Muscle layer of duodenum (tissue), 2 donors: ENCODE measurements at regions not wholly inside any gene's neighbourhood (a gene's known extent, or its start where the extent isn't known, plus 50 kb on each side); places are given as distances from the start of the nearest gene placed in this dataset.

Experiments used
- H3K27ac ChIP-seq: one replicate; pipeline ENCODE4 v1.7.0; 2013; ENCODE audit warnings: mild to moderate bottlenecking, low read length
- H3K27me3 ChIP-seq: one replicate; pipeline ENCODE4 v1.7.0; 2013; ENCODE audit warnings: low read depth, mild to moderate bottlenecking, control low read depth, low read length
- H3K36me3 ChIP-seq, 2 donors: one replicate each; pipeline ENCODE4 v1.7.0; 2013; ENCODE audit warnings: low read length in 2 of 2, control low read depth in 1 of 2, mild to moderate bottlenecking in 1 of 2; ENCODE audit not compliant: insufficient read depth in 2 of 2, control insufficient read depth in 1 of 2
- H3K4me1 ChIP-seq, 2 donors: one replicate each; pipeline ENCODE4 v1.7.0; 2013; ENCODE audit warnings: low read length in 2 of 2, mild to moderate bottlenecking in 2 of 2, control low read depth in 1 of 2, moderate library complexity in 1 of 2; ENCODE audit not compliant: insufficient read depth in 2 of 2, control insufficient read depth in 1 of 2
- H3K4me3 ChIP-seq, 2 donors: one replicate each; pipeline ENCODE4 v1.7.0; 2013; ENCODE audit warnings: low read length in 2 of 2, low read depth in 1 of 2, mild to moderate bottlenecking in 1 of 2
- H3K9me3 ChIP-seq, 2 donors: one replicate each; pipeline ENCODE4 v1.7.0; 2013; ENCODE audit warnings: low read length in 2 of 2, control low read depth in 1 of 2, mild to moderate bottlenecking in 1 of 2; ENCODE audit not compliant: control insufficient read depth in 1 of 2
- donor health status: healthy.

- no peaks in the 10 kb centered on the region for H3K36me3 ChIP-seq
- no peaks in the 10 kb centered on the region for H3K9me3 ChIP-seq
- no peak overlapping the region for H3K27ac ChIP-seq
- H3K4me3 ChIP-seq, result no peak overlapping the region
- H3K4me1 ChIP-seq, result no peaks in the 10 kb centered on the region
- no peaks in the 10 kb centered on the region for H3K27me3 ChIP-seq
Observed at GRCh38 chr5:4370218-4370617, 769.9 kb upstream of the ADAMTS16 start.

GRCh38 chr5:4372481-4372880 is 767.6 kb upstream of the ADAMTS16 start:
- no peak overlapping the region for H3K27ac ChIP-seq
- H3K9me3 ChIP-seq, result no peaks in the 10 kb centered on the region
- no peak overlapping the region for H3K4me3 ChIP-seq
- no peaks in the 10 kb centered on the region for H3K36me3 ChIP-seq
- no peaks in the 10 kb centered on the region for H3K27me3 ChIP-seq
- H3K4me1 ChIP-seq, result no peaks in the 10 kb centered on the region

DNA sequence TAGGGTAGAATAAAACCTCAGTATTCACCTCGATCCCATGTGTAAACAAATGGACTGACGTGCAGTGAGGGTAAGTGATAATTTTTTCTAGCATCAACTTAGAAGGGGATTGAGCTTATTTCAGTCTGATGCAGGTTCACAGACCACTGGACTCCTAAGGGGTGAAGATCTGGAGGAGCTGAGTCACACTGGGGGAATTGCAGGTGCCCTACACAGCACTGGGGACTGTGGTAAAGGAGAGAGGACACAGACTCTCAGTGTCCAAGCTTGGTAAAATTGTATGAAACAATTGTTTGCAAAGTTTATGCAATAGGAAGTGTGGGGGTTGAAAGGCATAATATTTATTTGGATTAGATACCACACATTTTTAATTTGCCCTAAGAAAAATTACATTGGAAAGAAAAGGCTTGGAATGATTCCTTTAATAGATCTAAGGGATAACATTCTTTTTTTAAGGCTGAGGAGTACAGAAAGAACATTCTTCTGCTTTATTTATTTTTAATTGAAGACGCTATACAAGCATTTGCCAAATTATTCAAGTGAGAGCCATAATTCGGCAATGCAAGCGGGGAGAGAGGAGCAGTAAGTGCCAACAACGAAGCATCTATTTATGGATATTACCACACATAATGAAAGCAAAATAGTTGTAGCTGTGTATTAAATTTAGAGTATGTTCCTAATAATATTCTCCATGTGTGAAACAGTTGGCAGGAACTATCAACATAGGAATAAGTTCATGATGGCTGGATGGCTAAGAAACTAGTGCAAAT is 766.9 kb upstream of the ADAMTS16 start:
- no peak overlapping the region for H3K4me3 ChIP-seq
- H3K27ac ChIP-seq, result no peak overlapping the region
- no peaks in the 10 kb centered on the region for H3K27me3 ChIP-seq

GRCh38 chr5:4374866-4375265 is 765.3 kb upstream of the ADAMTS16 start:
- H3K9me3 ChIP-seq, result no peaks in the 10 kb centered on the region
- H3K36me3 ChIP-seq, result no peaks in the 10 kb centered on the region
- no peak overlapping the region for H3K27ac ChIP-seq
- no peaks in the 10 kb centered on the region for H3K4me1 ChIP-seq
- H3K27me3 ChIP-seq, result no peaks in the 10 kb centered on the region
- H3K4me3 ChIP-seq, result no peak overlapping the region

More for the DNA sequence above, 766.9 kb upstream of the ADAMTS16 start:
- Histone ChIP-seq H3K36me3 (no peaks in the 10 kb centered on the region), H3K9me3 (no peaks in the 10 kb centered on the region), H3K4me1 (no peaks in the 10 kb centered on the region)

- Histone ChIP-seq H3K4me3 (no peak overlapping the region), H3K4me1 (no peaks in the 10 kb centered on the region), H3K36me3 (no peaks in the 10 kb centered on the region), H3K9me3 (no peaks in the 10 kb centered on the region), H3K27ac (no peak overlapping the region), H3K27me3 (no peaks in the 10 kb centered on the region)
Observed at GRCh38 chr5:4375640-4376039, 764.5 kb upstream of the ADAMTS16 start.

- Histone ChIP-seq H3K4me1 (no peaks in the 10 kb centered on the region), H3K9me3 (no peaks in the 10 kb centered on the region), H3K36me3 (no peaks in the 10 kb centered on the region), H3K27ac (no peak overlapping the region), H3K4me3 (no peak overlapping the region), H3K27me3 (no peaks in the 10 kb centered on the region)
Observed at GRCh38 chr5:4383102-4383501, 757.0 kb upstream of the ADAMTS16 start.

- H3K27me3 ChIP-seq, result no peaks in the 10 kb centered on the region
- H3K4me3 ChIP-seq, result no peak overlapping the region
- no peaks in the 10 kb centered on the region for H3K4me1 ChIP-seq
- H3K9me3 ChIP-seq, result no peaks in the 10 kb centered on the region
- H3K36me3 ChIP-seq, result no peaks in the 10 kb centered on the region
- H3K27ac ChIP-seq, result no peak overlapping the region
Observed at GRCh38 chr5:4383518-4384198, 756.5 kb upstream of the ADAMTS16 start.

DNA sequence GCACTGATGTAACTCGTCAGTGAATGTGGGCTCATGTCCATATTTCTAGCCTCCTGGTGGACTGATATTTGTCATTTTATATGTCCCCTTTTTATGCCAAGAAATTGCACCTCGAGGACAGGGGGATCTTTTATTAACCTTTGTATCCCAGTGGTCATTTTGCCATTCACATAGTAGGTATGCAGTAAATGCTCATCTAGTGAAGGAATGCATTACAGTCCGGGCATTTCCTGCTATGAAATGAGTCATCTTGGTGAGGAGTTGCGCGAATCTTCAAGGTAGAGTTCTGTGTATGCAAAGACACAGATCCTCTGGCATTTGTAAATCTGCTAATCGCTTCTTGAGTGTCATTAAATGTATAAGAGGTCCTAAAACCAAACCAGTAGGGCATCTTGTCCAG is 755.5 kb upstream of the ADAMTS16 start:
- Histone ChIP-seq H3K36me3 (no peaks in the 10 kb centered on the region), H3K27ac (no peak overlapping the region), H3K4me3 (no peak overlapping the region), H3K9me3 (no peaks in the 10 kb centered on the region), H3K27me3 (no peaks in the 10 kb centered on the region), H3K4me1 (no peaks in the 10 kb centered on the region)

DNA sequence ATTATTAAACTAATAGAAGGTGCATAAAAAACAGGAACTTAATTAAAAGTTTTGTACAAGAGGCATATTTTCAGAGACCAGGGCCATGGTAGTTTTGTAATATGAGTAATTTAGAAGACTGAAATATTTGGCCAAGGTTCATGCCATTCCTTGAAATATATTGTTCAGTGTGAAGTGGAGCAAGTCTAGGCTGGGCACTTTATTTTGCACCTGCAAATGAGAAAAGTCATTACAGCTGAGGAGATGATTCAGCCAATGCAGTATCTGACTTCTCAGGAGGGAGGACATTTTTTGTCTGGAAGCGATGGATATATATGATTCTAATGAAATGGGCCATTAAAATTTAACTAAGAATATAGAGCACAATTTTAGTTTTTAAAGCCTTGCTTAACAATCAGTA is 754.0 kb upstream of the ADAMTS16 start:
- H3K36me3 ChIP-seq, result no peaks in the 10 kb centered on the region
- no peaks in the 10 kb centered on the region for H3K27me3 ChIP-seq
- H3K4me3 ChIP-seq, result no peak overlapping the region
- no peaks in the 10 kb centered on the region for H3K4me1 ChIP-seq
- H3K9me3 ChIP-seq, result no peaks in the 10 kb centered on the region
- no peak overlapping the region for H3K27ac ChIP-seq

DNA sequence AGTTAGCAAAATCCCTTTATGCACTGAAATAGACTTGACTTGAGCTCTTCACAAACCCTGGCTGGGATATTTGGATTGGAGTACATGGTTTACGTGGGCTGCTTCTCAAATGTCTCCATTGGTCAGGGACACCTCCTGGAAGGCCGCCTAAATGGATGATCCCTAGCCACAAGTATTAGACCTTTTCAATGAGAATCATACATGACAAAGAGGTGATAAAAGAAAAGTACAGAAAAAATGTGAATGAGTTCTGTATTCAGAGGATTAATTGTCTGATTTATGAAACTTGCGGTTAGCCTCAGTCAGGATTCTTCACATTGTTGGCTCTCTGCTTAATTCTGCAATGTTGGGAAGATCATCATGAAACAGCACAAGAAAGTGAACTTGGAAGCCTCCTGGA is 752.8 kb upstream of the ADAMTS16 start:
- Histone ChIP-seq H3K27ac (no peak overlapping the region), H3K27me3 (no peaks in the 10 kb centered on the region), H3K36me3 (no peaks in the 10 kb centered on the region), H3K9me3 (no peaks in the 10 kb centered on the region), H3K4me1 (no peaks in the 10 kb centered on the region), H3K4me3 (no peak overlapping the region)

DNA sequence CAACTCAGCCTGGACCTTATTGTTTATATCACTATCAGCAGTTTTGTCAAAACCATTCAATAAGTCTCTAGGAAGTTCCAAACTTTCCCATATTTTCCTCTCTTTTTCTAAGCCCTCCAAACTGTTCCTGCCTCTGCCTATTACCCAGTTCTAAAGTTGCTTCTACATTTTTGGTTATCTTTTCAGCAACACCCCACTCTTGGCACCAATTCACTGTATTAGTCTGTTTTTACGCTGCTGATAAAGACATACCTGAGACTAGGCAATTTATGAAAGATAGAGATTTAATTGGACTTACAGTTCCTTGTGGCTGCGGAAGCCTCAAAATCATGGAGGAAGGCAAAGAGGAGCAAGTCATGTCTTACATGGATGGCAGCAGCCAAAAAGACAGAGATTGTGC is 744.4 kb upstream of the ADAMTS16 start:
- Histone ChIP-seq H3K36me3 (no peaks in the 10 kb centered on the region), H3K27me3 (no peaks in the 10 kb centered on the region), H3K27ac (no peak overlapping the region), H3K4me3 (no peak overlapping the region), H3K9me3 (peaks cover 0 to 7% of the 10 kb centered on the region in 2 donors), H3K4me1 (no peaks in the 10 kb centered on the region)
